ENCODE measurements at regions not wholly inside any gene's neighbourhood (a gene's known extent, or its start where the extent isn't known, plus 50 kb on each side); places are given as distances from the start of the nearest gene placed in this dataset.

- TF ChIP-seq ZNF12 (CRISPR knock-in tag; IDR thresholded peaks at IDR 0.05) (no peak), CTCF (CRISPR knock-in tag; IDR thresholded peaks at IDR 0.05) (no peak), GLI4 (CRISPR knock-in tag; IDR thresholded peaks at IDR 0.05; ENCODE audit: borderline replicate concordance) (no peak), ZNF292 (CRISPR knock-in tag; IDR thresholded peaks at IDR 0.05; ENCODE audit: borderline replicate concordance, low read depth) (no peak), GTF2F1 (IDR thresholded peaks at IDR 0.05; ENCODE audit: low read length) (no peak), BRCA1 (CRISPR knock-in tag; IDR thresholded peaks at IDR 0.05) (no peak), CREB1 (IDR thresholded peaks at IDR 0.05) (no peak), CREB1 (CRISPR knock-in tag; IDR thresholded peaks at IDR 0.05) (no peak)
These were observed 251.4 kb upstream of the CLEC14A start for GRCh38 chr14:38507299-38507698.

Measured in HepG2 (cell line).